ENCODE measurements at regions not wholly inside any gene's neighbourhood (a gene's known extent, or its start where the extent isn't known, plus 50 kb on each side); places are given as distances from the start of the nearest gene placed in this dataset.

GRCh38 chr3:31440878-31441277 is 91.8 kb upstream of the STT3B start:
- DNase-seq: no peak

- no peak for DNase-seq
Measured at GRCh38 chr3:31442755-31443154, 90.0 kb upstream of the STT3B start.

GRCh38 chr3:31444220-31445142 is 88.2 kb upstream of the STT3B start:
- no peak for DNase-seq

- no peak for DNase-seq
Measured at GRCh38 chr3:31445701-31446100, 87.0 kb upstream of the STT3B start.

- no peak for DNase-seq
Measured at GRCh38 chr3:31448035-31448881, 84.5 kb upstream of the STT3B start.

- no peak for DNase-seq
Measured at GRCh38 chr3:31448882-31449243, 83.9 kb upstream of the STT3B start.

- no peak for DNase-seq
Measured at GRCh38 chr3:31449318-31449717, 83.4 kb upstream of the STT3B start.

GRCh38 chr3:31450345-31450744 is 82.4 kb upstream of the STT3B start:
- DNase-seq: no peak

GRCh38 chr3:31452495-31453106 is 80.1 kb upstream of the STT3B start:
- DNase-seq: no peak

GRCh38 chr3:31453430-31453829 is 79.3 kb upstream of the STT3B start:
- DNase-seq: no peak

- DNase-seq: no peak
Measured at GRCh38 chr3:31455524-31455923, 77.2 kb upstream of the STT3B start.

GRCh38 chr3:31456373-31456772 is 76.4 kb upstream of the STT3B start:
- peak; percentile 51 for DNase-seq

- DNase-seq: no peak
Measured at GRCh38 chr3:31461426-31461825, 71.3 kb upstream of the STT3B start.

GRCh38 chr3:31462050-31462569 is 70.6 kb upstream of the STT3B start:
- DNase-seq: peak; percentile 74

- DNase-seq: no peak
Measured at GRCh38 chr3:31465999-31466398, 66.7 kb upstream of the STT3B start.

- DNase-seq: no peak
Measured at GRCh38 chr3:31466866-31467265, 65.9 kb upstream of the STT3B start.

GRCh38 chr3:31468433-31468832 is 64.3 kb upstream of the STT3B start:
- no peak for DNase-seq

- no peak for DNase-seq
Measured at GRCh38 chr3:31469385-31469784, 63.3 kb upstream of the STT3B start.

- no peak for DNase-seq
Measured at GRCh38 chr3:31472479-31473390, 60.0 kb upstream of the STT3B start.

- no peak for DNase-seq
Measured at GRCh38 chr3:31476209-31476608, 56.5 kb upstream of the STT3B start.

- no peak for DNase-seq
Measured at GRCh38 chr3:31479431-31479830, 53.3 kb upstream of the STT3B start.

GRCh38 chr3:31481697-31482096 is 51.0 kb upstream of the STT3B start:
- DNase-seq: no peak
